Astrocyte of the hippocampus (primary cell): ENCODE measurements at regions not wholly inside any gene's neighbourhood (a gene's known extent, or its start where the extent isn't known, plus 50 kb on each side); places are given as distances from the start of the nearest gene placed in this dataset.
A peak's percentile ranks its signal among the peaks of the same experiment; 100 is the strongest.

Experiments
- DNase-seq: peaks from one replicate; pipeline ENCODE4 v3.0.0; 2011; ENCODE audit warnings: low read depth, low spot score

DNA sequence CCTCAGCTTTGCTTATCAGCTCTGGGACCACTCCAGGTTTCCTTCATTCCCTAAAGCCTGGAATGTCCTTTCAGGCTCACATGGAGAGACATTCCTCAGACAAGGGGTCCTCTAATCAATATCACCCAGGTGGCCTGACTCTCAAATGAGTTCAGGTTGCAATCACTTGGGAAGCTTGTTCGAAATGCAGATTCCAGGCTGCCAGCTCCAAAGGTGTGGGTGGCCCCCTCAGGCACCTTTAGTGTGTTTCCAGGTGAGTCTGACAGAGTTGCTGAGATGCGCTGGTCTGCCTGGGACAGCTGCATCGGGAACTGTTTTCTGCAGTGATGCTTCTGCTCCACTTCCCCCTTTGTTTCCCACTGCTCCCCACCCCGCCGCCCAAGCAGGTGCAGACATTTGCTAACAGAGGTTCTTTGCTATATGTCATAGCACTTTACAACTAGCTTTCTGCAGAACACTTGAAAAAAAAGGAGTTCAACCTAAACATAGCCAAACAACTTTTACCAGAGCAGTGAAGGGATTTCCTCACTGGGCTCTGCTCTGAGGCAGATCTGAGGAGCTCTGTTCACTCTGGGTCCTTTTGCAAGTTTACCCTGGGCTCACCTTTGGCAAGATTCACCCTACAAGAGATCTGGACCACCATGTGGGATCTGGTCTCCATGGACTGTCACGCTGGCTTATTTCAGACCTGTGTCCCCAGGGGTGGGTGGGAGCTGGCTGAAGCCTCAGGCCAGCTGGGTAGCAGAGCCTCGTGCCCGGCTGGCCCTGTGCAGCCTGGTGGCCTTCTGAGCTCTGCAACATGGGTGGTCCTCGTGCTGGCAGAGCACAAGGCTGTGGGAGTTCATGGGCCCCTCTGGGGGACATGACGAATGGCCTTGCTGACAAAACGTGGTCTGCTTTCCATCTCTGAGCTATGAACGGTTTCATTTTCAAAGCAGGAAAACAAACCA, 539.6 kb downstream of the CCDC171 start:
- peak; percentile 35 for DNase-seq

DNA sequence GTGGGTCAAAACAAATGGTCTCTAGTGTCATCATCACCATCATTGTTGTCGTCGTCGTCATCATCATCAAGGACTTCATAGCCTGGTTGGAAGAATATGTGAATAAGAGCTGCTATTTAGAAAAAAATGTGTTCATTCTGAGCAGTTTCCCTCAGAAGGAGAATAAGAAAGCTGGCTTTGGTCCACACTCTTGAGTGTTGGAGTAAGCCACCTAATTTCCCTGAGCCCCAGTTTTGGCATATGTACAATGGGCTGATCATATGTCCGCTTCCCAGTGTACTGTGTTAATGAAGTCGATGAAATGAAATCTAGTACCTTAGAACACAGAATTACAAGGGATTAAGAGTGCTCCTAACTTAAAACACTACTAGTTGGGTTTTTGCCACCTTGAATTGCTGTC, 545.5 kb downstream of the CCDC171 start:
- no peak for DNase-seq

DNA sequence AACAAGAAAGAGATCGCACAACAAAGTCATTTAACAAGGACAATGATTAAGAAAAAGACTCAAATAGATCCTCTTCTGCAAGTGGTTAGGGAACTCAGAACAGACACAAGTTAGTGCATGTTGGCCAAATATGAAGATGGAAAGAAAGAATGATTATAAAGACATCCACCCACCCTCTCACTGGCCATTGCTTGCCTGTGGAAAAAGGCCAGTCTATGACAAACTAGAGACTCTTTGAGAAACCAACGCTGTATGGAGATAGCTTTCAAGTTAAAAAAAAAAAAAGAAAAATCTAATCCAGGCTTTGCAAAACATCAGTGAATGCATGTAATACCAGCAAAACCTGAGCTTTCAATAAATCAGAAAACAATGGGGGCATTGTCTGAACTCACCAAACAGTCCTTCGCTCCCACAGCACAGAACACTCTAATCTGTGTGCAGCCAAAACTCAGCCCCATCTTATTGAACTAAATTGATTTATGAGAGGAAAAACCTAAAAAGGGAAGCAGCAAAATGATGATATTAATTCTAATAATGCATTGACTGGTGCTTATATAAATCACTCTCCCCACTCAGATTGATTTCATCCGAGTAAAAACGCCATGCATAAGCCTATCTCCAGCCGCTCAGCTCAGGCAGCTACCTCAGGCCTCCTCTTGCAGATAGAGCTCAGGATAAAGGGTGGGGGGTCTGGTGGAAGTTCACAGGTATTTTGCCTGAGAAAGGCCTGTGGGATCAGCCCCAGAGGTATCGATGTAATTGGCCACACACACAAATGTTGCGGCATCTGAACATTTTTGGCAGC, 547.1 kb downstream of the CCDC171 start:
- DNase-seq = no peak

DNA sequence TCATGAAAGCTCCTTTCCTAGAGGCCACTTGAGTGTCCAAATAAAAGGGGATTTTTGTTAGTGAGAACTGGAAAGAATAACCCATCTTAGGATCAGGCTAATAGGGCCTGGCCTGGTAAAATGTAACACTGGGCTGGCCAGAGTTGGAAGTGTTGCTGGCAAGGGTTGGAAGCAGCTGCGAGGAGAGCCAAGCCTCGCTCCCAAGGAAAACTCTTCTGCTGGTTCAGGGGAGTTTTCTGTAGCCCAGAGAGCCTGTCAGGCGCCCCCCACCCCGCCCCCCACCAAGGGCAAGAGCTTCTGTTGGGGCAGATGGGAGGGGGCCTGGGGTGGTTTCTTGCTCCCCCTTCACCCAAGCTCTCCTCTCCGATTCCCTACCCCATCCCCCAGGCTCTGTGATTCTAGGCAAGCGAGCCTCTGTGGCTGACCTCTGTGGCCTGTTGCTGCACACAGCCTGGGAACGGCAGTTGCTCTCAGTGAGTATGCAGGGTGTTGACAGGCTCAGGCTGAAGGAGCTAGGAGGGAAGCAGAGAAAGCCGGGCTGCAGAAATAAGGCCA, 547.8 kb downstream of the CCDC171 start:
- DNase-seq = no peak

DNA sequence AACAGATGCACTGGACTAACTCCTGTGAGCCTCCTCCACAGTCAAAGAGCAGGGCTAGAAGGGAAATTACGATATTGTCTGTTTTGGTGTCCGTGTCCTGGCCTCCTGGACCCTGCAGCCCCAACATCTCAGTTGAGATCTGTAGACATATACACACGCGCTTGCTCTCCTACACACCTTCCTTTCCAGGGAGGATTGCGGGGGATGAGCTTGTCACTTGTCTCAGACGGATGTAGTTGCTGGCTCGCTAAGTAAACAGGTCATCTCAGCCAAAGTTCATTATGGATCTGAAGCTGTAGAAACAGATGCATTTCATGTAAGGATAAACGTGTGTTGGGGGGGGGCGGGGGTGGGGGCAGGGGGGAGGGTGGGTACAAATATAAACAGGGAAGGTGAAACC, 549.3 kb downstream of the CCDC171 start:
- no peak for DNase-seq

DNA sequence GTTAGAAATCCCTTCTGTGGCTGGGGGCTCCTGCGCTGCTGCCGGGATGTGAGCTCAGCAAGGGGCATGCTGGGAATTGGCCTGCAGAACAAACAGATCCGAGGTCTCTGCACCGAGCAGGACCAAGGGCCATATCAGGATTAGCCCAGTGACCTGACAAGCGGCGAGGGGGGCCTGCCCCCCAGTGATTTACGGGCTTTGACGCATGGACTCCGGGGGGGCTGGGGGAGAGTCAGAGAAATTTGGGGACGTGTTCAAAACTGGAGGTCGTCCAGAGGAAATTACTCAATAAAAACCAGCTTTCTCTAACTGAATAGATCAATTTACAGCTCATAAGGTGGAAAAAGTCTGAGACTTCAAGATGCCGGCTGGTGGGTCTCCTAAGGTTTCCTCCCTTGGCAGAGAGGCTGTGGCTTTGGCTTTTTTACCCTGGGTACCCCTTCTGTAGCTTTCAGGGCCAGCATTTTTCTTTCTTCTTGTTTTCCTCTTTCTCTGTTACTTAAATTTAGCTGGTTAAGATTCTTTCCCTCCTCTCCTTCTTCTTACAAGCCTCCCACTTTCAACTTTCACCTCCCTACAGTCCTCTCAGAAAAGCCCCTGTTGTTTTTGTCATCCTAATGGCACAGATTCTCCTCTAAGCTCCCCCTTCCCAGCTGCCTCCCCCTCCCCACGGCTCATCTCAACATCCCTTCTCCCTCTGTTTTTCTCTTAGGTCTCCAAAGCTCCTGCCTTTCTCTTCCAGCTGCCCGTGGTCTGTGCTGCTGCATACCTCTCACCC, 551.0 kb downstream of the CCDC171 start:
- DNase-seq = no peak

DNA sequence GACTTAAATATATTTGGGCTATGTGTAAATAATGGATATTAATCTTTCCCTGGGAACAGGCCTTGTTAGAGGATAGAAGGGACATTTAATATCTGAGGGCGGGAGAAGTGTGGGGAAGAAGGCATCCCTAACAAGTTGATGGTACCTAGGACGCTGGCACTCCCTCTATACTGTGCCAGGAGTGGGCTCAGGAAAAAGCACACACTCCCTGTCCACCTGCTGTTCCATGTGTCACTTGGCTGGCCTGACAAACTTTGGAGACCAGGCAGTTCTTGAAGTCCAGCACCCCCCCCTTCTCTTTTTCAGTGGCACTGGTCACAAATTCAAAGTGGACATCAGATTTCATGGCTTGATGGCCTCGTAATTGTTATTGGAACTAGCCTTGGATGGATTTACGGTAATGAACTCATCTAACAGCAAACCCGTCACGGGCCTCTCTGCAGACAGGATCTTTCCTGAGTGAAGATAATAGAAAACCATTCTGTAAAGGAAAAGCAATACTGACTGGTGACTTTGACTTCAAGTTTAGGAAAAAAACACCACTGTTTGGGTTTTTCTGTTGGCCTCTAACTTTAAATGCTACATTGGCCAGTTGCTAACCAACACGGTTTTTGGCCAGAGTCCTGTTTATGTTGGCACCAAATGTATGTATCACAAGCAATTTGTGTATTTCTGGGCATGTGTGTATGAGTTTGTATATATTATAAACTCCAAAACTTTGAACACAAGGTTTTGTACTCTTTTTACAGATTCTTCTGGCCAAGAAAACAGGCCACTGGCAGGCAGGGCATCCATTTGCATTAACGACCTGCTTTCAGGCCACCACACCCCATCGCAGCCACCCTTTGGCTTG, 552.6 kb downstream of the CCDC171 start:
- peak; percentile 79 for DNase-seq

DNA sequence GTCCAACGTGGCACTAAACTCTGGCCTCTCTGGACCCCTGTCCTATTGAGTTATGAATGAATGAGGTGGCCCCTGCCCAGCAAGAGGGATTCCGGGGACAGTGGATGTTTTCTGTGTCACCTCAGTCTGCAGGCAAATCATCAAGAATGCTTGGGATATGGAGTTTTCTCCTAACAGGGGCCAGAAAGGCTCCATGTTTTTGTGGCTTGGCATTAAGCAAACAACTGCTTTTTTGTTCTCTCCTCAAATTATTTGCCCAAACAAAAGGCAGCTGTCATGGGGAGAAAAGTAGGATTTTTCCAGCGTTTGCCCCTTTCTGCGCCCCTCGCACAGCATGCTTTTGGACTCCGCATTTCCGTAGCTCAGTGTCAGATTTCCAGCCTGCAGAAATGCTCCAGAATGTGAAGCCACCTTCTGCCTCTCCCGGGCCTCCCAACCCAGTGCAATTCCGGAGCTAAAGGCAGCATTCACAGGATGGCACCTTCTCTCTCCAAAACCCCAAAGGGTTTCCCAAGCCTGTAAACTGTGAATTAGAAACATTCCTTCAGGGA, 553.3 kb downstream of the CCDC171 start:
- DNase-seq = peak; percentile 61

DNA sequence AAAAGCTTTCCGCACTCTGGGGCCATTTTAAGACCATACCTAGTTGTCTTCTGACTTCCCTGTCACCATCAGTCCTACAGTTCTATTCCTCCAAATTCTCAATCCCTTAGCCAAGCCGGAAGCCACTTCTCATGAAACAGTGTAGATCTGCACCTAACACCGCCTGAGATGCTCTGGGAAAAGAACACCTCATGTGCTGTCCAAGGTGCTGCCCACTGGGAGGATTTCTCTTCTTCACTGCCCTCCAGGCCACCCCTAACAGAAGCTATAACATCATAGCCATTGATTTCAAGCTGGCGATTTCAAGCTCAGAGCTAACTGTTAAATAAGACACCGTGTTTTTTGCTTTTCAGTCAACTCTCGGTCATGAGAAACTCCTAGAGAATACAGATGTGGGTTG, 559.3 kb downstream of the CCDC171 start:
- DNase-seq = no peak

DNA sequence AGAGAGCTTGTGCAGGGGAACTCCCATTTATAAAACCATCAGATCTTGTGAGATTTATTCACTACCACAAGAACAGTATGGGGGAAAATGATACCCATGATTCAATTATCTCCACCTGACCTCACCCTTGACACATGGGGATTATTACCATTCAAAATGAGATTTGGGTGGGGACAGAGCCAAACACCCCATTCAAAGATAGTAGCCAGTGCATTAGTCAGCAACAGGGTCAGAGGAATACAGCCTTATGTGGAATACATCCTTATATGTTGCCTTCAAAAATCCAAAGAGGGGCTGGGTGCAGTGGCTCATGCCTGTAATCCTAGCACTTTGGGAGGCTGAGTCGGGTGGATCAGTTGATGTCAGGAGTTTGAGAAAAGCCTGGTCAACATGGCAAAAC, 563.2 kb downstream of the CCDC171 start:
- no peak for DNase-seq

DNA sequence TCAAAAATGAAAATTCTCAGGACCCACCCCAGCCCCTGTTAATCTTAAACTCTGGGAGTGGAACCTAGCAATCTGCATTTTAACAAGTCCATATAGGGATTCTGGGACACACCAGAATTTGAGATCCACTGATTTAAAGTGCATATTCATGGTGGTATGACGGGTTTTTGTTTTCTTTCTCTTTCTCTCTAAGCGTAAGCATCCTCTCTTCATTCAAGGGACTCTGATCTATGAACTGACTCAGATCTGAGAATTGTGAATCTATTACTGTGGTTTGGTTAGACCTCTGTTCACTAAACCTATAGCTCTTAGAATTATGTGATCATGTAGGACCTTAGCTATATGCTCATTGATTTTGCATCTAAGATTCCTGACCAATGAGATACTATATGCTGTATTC, 565.2 kb downstream of the CCDC171 start:
- DNase-seq = no peak

DNA sequence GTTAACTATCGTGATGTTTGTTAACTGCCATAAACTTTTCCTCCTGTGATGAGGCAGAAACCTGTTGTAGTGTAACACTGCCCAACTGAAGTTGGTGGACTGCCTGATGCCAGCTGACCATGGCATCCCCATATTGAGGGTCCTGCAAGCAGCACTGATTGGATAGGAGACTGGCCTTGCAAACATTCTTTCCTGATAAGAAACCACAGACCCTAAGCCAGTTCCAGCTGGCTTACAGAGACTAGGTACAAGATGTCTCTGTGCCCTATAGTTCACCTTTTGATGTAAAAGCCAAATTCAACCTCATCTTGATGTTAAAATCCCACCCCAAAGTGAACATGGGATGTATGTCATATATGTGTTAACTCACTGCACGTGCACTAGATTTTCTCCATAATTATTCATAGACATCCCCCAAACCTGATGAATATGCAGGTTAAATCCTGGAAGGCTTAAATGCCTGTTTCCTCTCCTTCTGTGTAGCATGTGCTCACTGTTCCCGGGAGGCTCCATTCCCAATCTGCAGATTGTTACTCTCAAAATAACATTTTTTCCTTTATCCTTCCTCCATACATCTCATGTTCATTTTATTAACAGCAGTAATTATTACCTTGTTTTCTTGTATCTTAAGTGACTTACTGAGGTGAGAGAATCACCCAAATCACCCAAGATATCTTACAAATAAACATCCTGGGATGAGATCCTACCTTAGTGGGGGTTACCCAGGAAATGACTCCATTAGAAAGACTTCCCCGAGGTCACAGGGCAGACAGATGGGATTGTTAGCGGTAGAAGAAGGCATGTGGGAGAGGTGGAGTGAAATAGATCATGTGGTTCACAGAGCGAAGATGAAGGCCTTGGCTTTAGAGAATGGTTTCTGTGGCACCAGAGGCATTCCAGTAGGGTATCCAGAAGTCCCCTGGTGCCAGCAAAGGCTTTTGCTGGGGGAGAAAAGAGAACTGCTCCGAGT, 566.7 kb downstream of the CCDC171 start:
- DNase-seq = peak; percentile 42

DNA sequence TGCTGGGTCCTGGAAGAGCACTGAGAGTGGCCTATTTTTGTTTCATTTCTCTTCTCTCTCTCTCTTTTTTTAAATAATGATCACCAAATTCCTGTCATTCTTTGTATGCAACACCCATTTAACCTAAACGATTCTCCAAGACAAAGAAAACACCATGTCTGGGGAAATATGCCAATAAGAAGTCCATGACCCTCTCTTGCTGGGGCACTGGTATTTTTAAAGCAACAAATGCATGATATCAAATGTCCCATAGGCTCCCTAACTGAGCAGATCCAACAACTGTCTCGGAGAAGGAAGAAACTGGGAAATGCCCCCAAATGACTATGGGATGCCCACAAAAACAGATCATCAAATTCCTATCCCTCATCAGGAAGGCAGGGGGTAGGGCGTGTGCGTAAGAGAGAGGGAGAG, 567.4 kb downstream of the CCDC171 start:
- DNase-seq = peak; percentile 77

DNA sequence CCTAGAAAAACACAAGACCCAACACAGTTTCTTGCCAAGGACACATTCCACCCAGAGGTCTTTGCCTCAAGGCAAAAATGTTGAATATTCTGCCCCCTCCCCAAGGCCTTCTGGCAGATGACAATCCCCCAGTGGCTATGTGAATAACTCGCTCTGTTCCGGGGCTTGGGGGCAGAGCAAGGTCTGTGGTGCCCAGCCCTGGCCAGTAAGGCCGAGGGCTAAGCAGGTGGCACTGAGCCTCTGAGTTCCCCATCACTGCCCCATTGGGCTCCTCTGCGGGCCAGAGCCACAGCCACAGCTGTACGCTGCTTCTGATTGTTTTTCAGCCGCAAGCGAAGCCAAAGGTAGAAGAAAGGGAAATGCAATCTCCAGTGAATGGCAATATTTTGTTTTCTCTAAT, 567.9 kb downstream of the CCDC171 start:
- no peak for DNase-seq

DNA sequence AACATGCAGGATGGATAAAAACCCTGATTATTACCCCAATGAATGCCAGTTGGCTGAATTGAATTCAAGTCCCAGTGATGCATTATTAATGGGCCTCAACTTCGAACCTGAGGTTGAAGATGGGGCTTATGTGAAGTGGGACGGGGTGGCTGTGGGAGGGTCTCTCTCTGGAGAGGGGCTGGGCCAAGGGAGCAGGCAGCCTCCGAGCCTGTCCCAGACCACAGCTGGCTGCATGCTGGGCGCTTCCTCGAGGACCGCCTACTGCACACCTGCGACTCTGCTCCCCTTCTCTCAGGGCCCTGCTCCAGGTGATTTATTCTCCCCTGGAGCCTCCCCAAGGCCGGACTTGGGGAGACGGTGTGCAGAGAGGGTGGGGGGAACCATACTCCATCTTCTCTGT, 568.3 kb downstream of the CCDC171 start:
- no peak for DNase-seq

DNA sequence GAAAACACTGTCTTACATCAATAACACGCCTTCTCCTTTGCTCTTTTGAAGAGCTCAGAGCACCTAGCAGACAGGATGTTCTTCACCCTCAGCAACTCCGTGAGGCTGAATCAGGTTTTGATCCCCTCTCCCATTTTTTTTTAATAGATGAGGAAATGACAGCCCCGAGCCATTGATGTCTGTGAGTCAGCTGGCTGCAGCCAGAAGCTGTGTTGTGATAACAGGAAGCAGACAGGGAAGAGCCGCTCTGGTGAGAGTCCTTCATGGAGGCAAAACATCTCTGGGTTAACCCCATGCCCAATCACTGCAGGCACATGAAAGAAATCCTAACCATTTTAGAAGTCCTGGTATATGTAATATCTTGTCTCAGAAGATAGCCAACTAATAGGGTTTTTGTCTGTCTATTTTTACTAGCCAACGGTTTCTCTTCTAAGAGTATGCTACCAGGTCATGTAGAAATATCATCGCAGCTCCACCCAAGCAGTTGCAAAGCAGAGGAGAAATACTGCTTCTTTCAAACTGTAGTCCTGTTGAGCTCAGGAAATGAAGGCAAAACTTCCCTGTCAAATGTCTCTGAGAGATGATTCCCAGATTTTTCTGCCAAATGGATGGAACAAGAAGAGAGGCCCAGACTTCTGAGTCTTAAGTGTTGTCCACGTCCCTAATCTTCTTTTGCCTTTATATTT, 568.9 kb downstream of the CCDC171 start:
- DNase-seq = no peak

DNA sequence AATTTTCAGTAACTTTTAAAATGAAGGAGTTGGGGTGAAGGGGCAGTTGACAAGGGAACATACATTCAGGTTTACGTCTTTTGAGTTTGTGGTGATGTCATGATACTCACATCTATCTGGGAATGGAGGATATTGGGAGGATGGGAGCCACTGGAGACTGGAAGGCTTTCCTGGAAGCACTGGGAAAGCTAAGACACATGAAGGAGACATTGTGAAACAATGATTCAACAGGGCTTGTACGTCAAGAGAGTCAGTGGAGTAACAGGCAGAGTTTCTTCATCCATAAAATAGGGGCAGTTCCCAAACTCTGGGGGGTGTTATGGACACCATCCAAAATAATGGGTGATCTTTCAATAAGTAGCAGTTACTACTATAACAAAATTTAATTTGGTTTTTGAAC, 572.8 kb downstream of the CCDC171 start:
- DNase-seq = no peak

DNA sequence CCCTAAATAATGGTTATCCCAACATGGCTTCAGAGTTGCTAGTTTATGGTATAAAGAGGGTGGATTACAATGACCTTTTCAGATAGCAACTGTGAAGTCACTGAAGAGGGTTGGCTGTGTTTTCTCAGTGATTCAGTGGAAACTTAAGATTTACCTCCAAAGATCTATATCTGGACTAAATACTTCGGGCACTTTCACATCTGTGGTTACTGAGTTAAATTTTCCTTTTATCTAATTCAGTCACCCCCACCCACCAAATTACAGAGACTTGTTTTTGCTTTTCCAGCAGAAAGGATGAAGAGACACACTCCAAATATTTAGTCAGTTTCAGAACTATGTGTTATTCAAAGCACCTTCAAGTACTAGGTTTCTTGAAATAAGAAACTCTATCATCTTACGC, 573.2 kb downstream of the CCDC171 start:
- DNase-seq = peak; percentile 56

DNA sequence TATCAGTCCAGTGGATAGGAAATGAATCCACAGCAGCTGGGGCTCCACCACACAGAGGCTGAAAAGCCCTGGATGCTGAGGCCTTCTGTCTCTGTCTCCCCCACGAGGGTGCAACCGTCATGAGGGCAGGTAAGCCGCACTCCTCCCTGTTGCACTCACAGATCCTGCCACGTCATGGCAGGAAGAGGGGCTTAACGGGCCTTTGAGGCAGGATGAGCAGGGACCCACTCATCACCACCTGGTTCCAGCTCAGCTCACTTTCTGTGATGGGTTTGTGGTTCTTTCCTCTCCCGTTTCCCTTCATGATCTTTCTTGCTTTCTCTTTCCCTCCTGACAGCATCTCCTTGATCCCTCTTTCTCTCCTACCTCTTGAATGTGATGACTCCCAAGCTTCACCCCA, 575.2 kb downstream of the CCDC171 start:
- DNase-seq = no peak
